RWPE1 (cell line): ENCODE measurements at regions not wholly inside any gene's neighbourhood (a gene's known extent, or its start where the extent isn't known, plus 50 kb on each side); places are given as distances from the start of the nearest gene placed in this dataset.

Source experiments
- CTCF ChIA-PET: fragments of 350-600 bp; sonication (Branson Sonifier 250); formaldehyde crosslinking; extraction: SDS; loops from one replicate; lab custom pipeline; 2021; lab: Yijun Ruan, JAX
- POLR2A ChIA-PET: fragments of 400-600 bp; formaldehyde crosslinking; extraction: SDS; loops from one replicate; lab custom pipeline; 2020; ENCODE audit warnings: antibody characterized with exemption; ENCODE audit not compliant: low non-redundant PET; lab: Yijun Ruan, JAX
- DNase-seq: peaks from one replicate; pipeline ENCODE4 v3.0.0; 2012; ENCODE audit warnings: low spot score
- H3K27ac ChIP-seq: fragments of 450-650 bp; 2 replicates; pipeline ENCODE4 v1.5.1; 2017
- CTCF ChIP-seq: fragments of 450-650 bp; conservative IDR thresholded peaks from 2 replicates; pipeline ENCODE4 v1.5.1; 2017; ENCODE audit warnings: low read depth, mild to moderate bottlenecking

- no peak for DNase-seq
- ChIA-PET POLR2A (no interaction called here), CTCF (no interaction called here)
- TF ChIP-seq CTCF = no peak
- H3K27ac ChIP-seq = no peak overlapping the region
Observed at GRCh38 chr13:103436057-103436654, 369.9 kb upstream of the SLC10A2 start.

GRCh38 chr13:103431856-103432255 is 365.6 kb upstream of the SLC10A2 start:
- ChIA-PET POLR2A (no interaction called here), CTCF (no interaction called here)
- no peak for DNase-seq
- no peak overlapping the region for H3K27ac ChIP-seq
- no peak for TF ChIP-seq CTCF

- DNase-seq = no peak
- CTCF ChIA-PET = no interaction called here
- no peak for TF ChIP-seq CTCF
- H3K27ac ChIP-seq = no peak overlapping the region
- POLR2A ChIA-PET = no interaction called here
Observed at GRCh38 chr13:103430368-103430767, 364.2 kb upstream of the SLC10A2 start.

GRCh38 chr13:103410002-103410401 is 343.8 kb upstream of the SLC10A2 start:
- TF ChIP-seq CTCF = no peak
- ChIA-PET CTCF (no interaction called here), POLR2A (no interaction called here)
- no peak for DNase-seq
- no peak overlapping the region for H3K27ac ChIP-seq

GRCh38 chr13:103406967-103407366 is 340.8 kb upstream of the SLC10A2 start:
- no peak for DNase-seq
- no peak overlapping the region for H3K27ac ChIP-seq
- CTCF ChIA-PET = no interaction called here
- no peak for TF ChIP-seq CTCF
- POLR2A ChIA-PET = no interaction called here

GRCh38 chr13:103405297-103405696 is 339.1 kb upstream of the SLC10A2 start:
- POLR2A ChIA-PET = no interaction called here
- DNase-seq = no peak
- TF ChIP-seq CTCF = no peak
- H3K27ac ChIP-seq = no peak overlapping the region
- CTCF ChIA-PET = no interaction called here
